Liver (tissue), 8 donors: ENCODE measurements at regions not wholly inside any gene's neighbourhood (a gene's known extent, or its start where the extent isn't known, plus 50 kb on each side); places are given as distances from the start of the nearest gene placed in this dataset.
"Not testable (repeated sequence)": the region's sequence is repeated elsewhere in the genome, so short reads cannot be mapped to it uniquely, and the experiment has no call there.

Source experiments
- DNase-seq: peaks from one replicate; pipeline ENCODE4 v3.0.0-alpha.2; 2017; ENCODE audit warnings: low spot score
- H3K27ac ChIP-seq, 2 donors: one replicate each; pipeline ENCODE4 v1.7.0; 2013; ENCODE audit warnings: inconsistent platforms in 2 of 2, low read length in 2 of 2, control low read depth in 1 of 2, low read depth in 1 of 2, mild to moderate bottlenecking in 1 of 2
- H3K27me3 ChIP-seq, 4 donors: one replicate each; pipeline versions ENCODE4 v1.6.1 to v1.7.0; 2013; ENCODE audit warnings: low read length in 3 of 4, inconsistent platforms in 1 of 4, mild to moderate bottlenecking in 1 of 4, moderate library complexity in 1 of 4; ENCODE audit not compliant: control insufficient read depth in 4 of 4, insufficient read depth in 4 of 4
- H3K36me3 ChIP-seq, 4 donors: one replicate each; pipeline versions ENCODE4 v1.6.1 to v1.7.0; 2013; ENCODE audit warnings: low read length in 3 of 4, mild to moderate bottlenecking in 3 of 4, low read depth in 1 of 4, moderate library complexity in 1 of 4; ENCODE audit not compliant: control insufficient read depth in 4 of 4, insufficient read depth in 3 of 4
- H3K4me1 ChIP-seq, 4 donors: one replicate each; pipeline versions ENCODE4 v1.6.1 to v1.7.0; 2013; ENCODE audit warnings: low read length in 3 of 4, mild to moderate bottlenecking in 3 of 4, moderate library complexity in 1 of 4; ENCODE audit not compliant: control insufficient read depth in 4 of 4, insufficient read depth in 4 of 4
- H3K4me3 ChIP-seq, 3 donors: one replicate each; pipeline versions ENCODE4 v1.6.1 to v1.7.0; 2013; ENCODE audit warnings: low read length in 3 of 3, control low read depth in 1 of 3, low read depth in 1 of 3, mild to moderate bottlenecking in 1 of 3
- H3K9ac ChIP-seq, 2 donors: one replicate each; pipeline ENCODE4 v1.7.0; 2013; ENCODE audit warnings: low read length in 2 of 2, mild to moderate bottlenecking in 2 of 2, moderate library complexity in 2 of 2, control low read depth in 1 of 2, low read depth in 1 of 2
- H3K9me3 ChIP-seq, 4 donors: one replicate each; pipeline versions ENCODE4 v1.6.1 to v1.7.0; 2013; ENCODE audit warnings: low read length in 3 of 4; ENCODE audit not compliant: control insufficient read depth in 4 of 4
- ATF3 ChIP-seq: IDR thresholded peaks from 2 replicates; pipeline ENCODE4 v1.6.1; 2016; ENCODE audit warnings: antibody characterized with exemption
- CTCF ChIP-seq: fragments of 150-350 bp; IDR thresholded peaks from 2 replicates; pipeline ENCODE4 v1.5.1; 2017; ENCODE audit warnings: improper control_type of control experiment, low read depth, low read length; ENCODE audit not compliant: missing input control
- EGR1 ChIP-seq, 2 donors: IDR thresholded peaks; 2 replicates each; pipeline ENCODE4 v1.6.1; 2016 to 2018; ENCODE audit warnings: antibody characterized with exemption in 2 of 2, low read depth in 2 of 2
- FOXA1 ChIP-seq: IDR thresholded peaks from 2 replicates; pipeline ENCODE4 v1.6.1; 2016; ENCODE audit warnings: antibody characterized with exemption
- FOXA2 ChIP-seq: IDR thresholded peaks from 2 replicates; pipeline ENCODE4 v1.6.1; 2016; ENCODE audit warnings: antibody characterized with exemption
- GABPA ChIP-seq, 2 donors: IDR thresholded peaks in 1 of 2; conservative IDR thresholded peaks in 1 of 2; 2 replicates each; pipeline ENCODE4 v1.6.1; 2016; ENCODE audit warnings: antibody characterized with exemption in 2 of 2, mild to moderate bottlenecking in 1 of 2, moderate library complexity in 1 of 2
- HNF4A ChIP-seq, 2 donors: conservative IDR thresholded peaks; 2 replicates each; pipeline ENCODE4 v1.6.1; 2016; ENCODE audit warnings: antibody characterized with exemption in 2 of 2, mild to moderate bottlenecking in 2 of 2
- HNF4G ChIP-seq: IDR thresholded peaks from 2 replicates; pipeline ENCODE4 v1.6.1; 2016; ENCODE audit warnings: antibody characterized with exemption
- JUND ChIP-seq, 2 donors: IDR thresholded peaks; 2 replicates each; pipeline ENCODE4 v1.6.1; 2016; ENCODE audit warnings: antibody characterized with exemption in 2 of 2
- MAX ChIP-seq: IDR thresholded peaks from 2 replicates; pipeline ENCODE4 v1.6.1; 2016; ENCODE audit warnings: antibody characterized with exemption
- NR2F2 ChIP-seq: IDR thresholded peaks from 2 replicates; pipeline ENCODE4 v1.6.1; 2016; ENCODE audit warnings: antibody characterized with exemption
- RAD21 ChIP-seq, 2 donors: IDR thresholded peaks; 2 replicates each; pipeline ENCODE4 v1.6.1; 2016; ENCODE audit warnings: antibody characterized with exemption in 2 of 2, mild to moderate bottlenecking in 2 of 2
- REST ChIP-seq: IDR thresholded peaks from 2 replicates; pipeline ENCODE4 v1.6.1; 2016; ENCODE audit warnings: antibody characterized with exemption, mild to moderate bottlenecking
- RXRA ChIP-seq, 2 donors: IDR thresholded peaks; 2 replicates each; pipeline ENCODE4 v1.6.1; 2017 to 2018; ENCODE audit warnings: antibody characterized with exemption in 2 of 2, mild to moderate bottlenecking in 1 of 2
- SP1 ChIP-seq: IDR thresholded peaks from 2 replicates; pipeline ENCODE4 v1.6.1; 2018; ENCODE audit warnings: antibody characterized with exemption, mild to moderate bottlenecking
- TAF1 ChIP-seq: conservative IDR thresholded peaks from 2 replicates; pipeline ENCODE4 v1.6.1; 2016; ENCODE audit warnings: antibody characterized with exemption, mild to moderate bottlenecking
- YY1 ChIP-seq: IDR thresholded peaks from 2 replicates; pipeline ENCODE4 v1.6.1; 2016; ENCODE audit warnings: antibody characterized with exemption, mild to moderate bottlenecking
- ZBTB33 ChIP-seq: IDR thresholded peaks from 2 replicates; pipeline ENCODE4 v1.6.1; 2016; ENCODE audit warnings: antibody characterized with exemption
- WGBS: extraction: QIAGEN DNeasy Blood & Tissue Kit; methylation state at CpG from one replicate; pipeline ENCODE4 v1.1.7; 2013; 5-methylcytosine and 5-hydroxymethylcytosine counted together
- donor health status: healthy.
- donor health status: healthy.
- donor health status: healthy.
- donor health status: healthy.
- donor health status: healthy.

- WGBS = 50% methylated on average over 2 of the region's 2 CpGs
- Histone ChIP-seq H3K9ac (no peak overlapping the region), H3K4me1 (no peaks in the 10 kb centered on the region), H3K4me3 (no peak overlapping the region), H3K9me3 (no peaks in the 10 kb centered on the region), H3K27ac (no peak overlapping the region), H3K27me3 (no peaks in the 10 kb centered on the region), H3K36me3 (no peaks in the 10 kb centered on the region)
- TF ChIP-seq JUND (IDR thresholded peaks at IDR 0.05) = no peak
- no peak for TF ChIP-seq YY1
- no peak for TF ChIP-seq TAF1
- no peak for TF ChIP-seq MAX
- no peak for TF ChIP-seq FOXA1
- TF ChIP-seq RXRA (IDR thresholded peaks at IDR 0.05) = no peak
- no peak for TF ChIP-seq EGR1 (IDR thresholded peaks at IDR 0.05; ENCODE audit: low read depth in 2 of 2)
- no peak for TF ChIP-seq RAD21 (IDR thresholded peaks at IDR 0.05)
- no peak for TF ChIP-seq REST
- TF ChIP-seq NR2F2 = no peak
- no peak for TF ChIP-seq SP1
- TF ChIP-seq CTCF = no peak
- no peak for TF ChIP-seq ZBTB33
- no peak for TF ChIP-seq ATF3
- TF ChIP-seq GABPA (IDR thresholded peaks at IDR 0.05 in 1 of 2, conservative IDR thresholded peaks at IDR 0.05 in 1 of 2) = no peak
- no peak for TF ChIP-seq HNF4A (conservative IDR thresholded peaks at IDR 0.05)
- no peak for TF ChIP-seq HNF4G
- TF ChIP-seq FOXA2 = no peak
- no peak for DNase-seq
Observed at GRCh38 chr4:66728280-66728679, 817.0 kb downstream of the CENPC start.

- not testable (repeated sequence) for DNase-seq, H3K9ac ChIP-seq
Observed at GRCh38 chr4:66712301-66712921, 832.9 kb downstream of the CENPC start.

More at GRCh38 chr4:66712301-66712921, 832.9 kb downstream of the CENPC start:
- not testable (repeated sequence) for H3K4me1 ChIP-seq, H3K27ac ChIP-seq, H3K27me3 ChIP-seq, H3K4me3 ChIP-seq, H3K36me3 ChIP-seq, H3K9me3 ChIP-seq
- 91% methylated on average over 30 of the region's 30 CpGs for WGBS
